ENCODE measurements at regions not wholly inside any gene's neighbourhood (a gene's known extent, or its start where the extent isn't known, plus 50 kb on each side); places are given as distances from the start of the nearest gene placed in this dataset.

- no peak overlapping the region for H3K27ac ChIP-seq (ENCODE audit: insufficient read depth, low read length)
- no TSS peak for BruUV-seq (replicated peaks)
- H3K56ac ChIP-seq (ENCODE audit: extremely low read depth, insufficient read depth, low read length): no peak overlapping the region
- H3K36me3 ChIP-seq (ENCODE audit: control insufficient read depth, insufficient read depth, low read length): no peaks in the 10 kb centered on the region
- intact Hi-C loops (cut with micrococcal nuclease): loop anchor here (10.0 kb wide), 1 partner anchor 104 kb away; no protein-coding TSS in a partner anchor
- H2BK15ac ChIP-seq (ENCODE audit: low read depth, low read length): no peak overlapping the region
- H2AK9ac ChIP-seq (replicated peaks; ENCODE audit: low read depth, low read length, poor library complexity): no peak overlapping the region
- dilution Hi-C loops (cut with HindIII; ENCODE audit: low sequenced_read_pairs, unreplicated experiment): no loop called here
- no peak overlapping the region for H3K23ac ChIP-seq (ENCODE audit: low read depth, low read length)
- no peak overlapping the region for H3K4me3 ChIP-seq (ENCODE audit: insufficient read depth, low read depth, low read length)
- ChIA-PET POLR2A (ENCODE audit: unreplicated experiment) (no interaction called here), CTCF (no interaction called here)
- H3K18ac ChIP-seq (ENCODE audit: low read depth, low read length): no peak overlapping the region
- ATAC-seq (ENCODE audit: low read depth): no peak
- peaks cover 3% of the 10 kb centered on the region; the same call in 1 of the 2 replicates for H3K27me3 ChIP-seq (ENCODE audit: control insufficient read depth, insufficient read depth, low read length)
- H4K91ac ChIP-seq (ENCODE audit: insufficient read depth, low read depth, low read length): no peak overlapping the region
- no peak overlapping the region for H2BK5ac ChIP-seq (ENCODE audit: low read depth, low read length, poor library complexity, severe bottlenecking)
- no peak overlapping the region for H4K5ac ChIP-seq (ENCODE audit: low read depth, low read length)
- WGBS, 2 experiments (ENCODE audit: extremely low coverage in 2 of 2, insufficient read length in 1 of 2): no CpG with 5 or more reads among the region's 2 CpGs
- no peak overlapping the region for H2BK20ac ChIP-seq (ENCODE audit: low read depth, low read length)
- no peak overlapping the region for H3K4ac ChIP-seq (ENCODE audit: low read depth, low read length)
- TF ChIP-seq SMC3 (IDR thresholded peaks at IDR 0.05; ENCODE audit: low read depth, low read length): no peak
- no peak for TF ChIP-seq CTCF (conservative IDR thresholded peaks at IDR 0.05; ENCODE audit: low read depth, low read length)
- TF ChIP-seq RAD21 (IDR thresholded peaks at IDR 0.05; ENCODE audit: low read length): no peak
- TF ChIP-seq POLR2A (IDR thresholded peaks at IDR 0.05; ENCODE audit: low read depth, low read length): no peak
- no peak for TF ChIP-seq FOS (IDR thresholded peaks at IDR 0.05; ENCODE audit: low read depth, low read length)
- no peak for TF ChIP-seq RFX5 (IDR thresholded peaks at IDR 0.05; ENCODE audit: low read depth, low read length)
- TF ChIP-seq CHD1 (IDR thresholded peaks at IDR 0.05; ENCODE audit: low read depth, low read length): no peak
- TF ChIP-seq ELK1 (IDR thresholded peaks at IDR 0.05; ENCODE audit: borderline replicate concordance, low read depth, low read length): no peak
- TF ChIP-seq CEBPB (IDR thresholded peaks at IDR 0.05; ENCODE audit: low read depth, low read length): no peak
- TF ChIP-seq USF2 (IDR thresholded peaks at IDR 0.05; ENCODE audit: low read depth, low read length): no peak
- no peak for TF ChIP-seq NFE2L2 (IDR thresholded peaks at IDR 0.05; ENCODE audit: low read depth, low read length)
- no peak for TF ChIP-seq MAFK (IDR thresholded peaks at IDR 0.05; ENCODE audit: low read depth, low read length)
- TF ChIP-seq RCOR1 (IDR thresholded peaks at IDR 0.05; ENCODE audit: insufficient replicate concordance, low read length): no peak
- no peak for TF ChIP-seq MXI1 (IDR thresholded peaks at IDR 0.05; ENCODE audit: borderline replicate concordance, low read depth, low read length)
- no peak for TF ChIP-seq MAZ (IDR thresholded peaks at IDR 0.05; ENCODE audit: borderline replicate concordance, low read depth, low read length)
- TF ChIP-seq BHLHE40 (IDR thresholded peaks at IDR 0.05; ENCODE audit: low read depth, low read length): no peak
- H3K14ac ChIP-seq (replicated peaks; ENCODE audit: low read depth, low read length): no peak overlapping the region
- no peak overlapping the region for H3K9ac ChIP-seq (ENCODE audit: low read depth, low read length)
- H3K79me1 ChIP-seq (ENCODE audit: low read depth in 1 of 2, low read length in 2 of 2): no peaks in the 10 kb centered on the region
- H4K8ac ChIP-seq (ENCODE audit: low read depth in 2 of 2, low read length in 2 of 2): no peak overlapping the region
- H3K9me3 ChIP-seq (ENCODE audit: control insufficient read depth, insufficient read depth, low read length): no peaks in the 10 kb centered on the region; the same call in 1 of the 2 replicates
- no peak overlapping the region for H3K4me2 ChIP-seq (ENCODE audit: low read depth, low read length)
- H3K4me1 ChIP-seq (ENCODE audit: control insufficient read depth, insufficient read depth, low read length): no peaks in the 10 kb centered on the region
- H3K9me1 ChIP-seq (ENCODE audit: insufficient read depth, low read length): no peaks in the 10 kb centered on the region
- in situ Hi-C loops (cut with MboI; ENCODE audit: low sequenced_read_pairs): loop anchor here (10.0 kb wide), 1 partner anchor 944 kb away; no protein-coding TSS in a partner anchor
- no peak overlapping the region for H2AFZ ChIP-seq (replicated peaks; ENCODE audit: low read length, poor library complexity)
- H2AK5ac ChIP-seq (ENCODE audit: low read depth, low read length): no peak overlapping the region
- no peaks in the 10 kb centered on the region for H4K20me1 ChIP-seq (ENCODE audit: insufficient read depth, low read length)
- no peak overlapping the region for H2BK120ac ChIP-seq (ENCODE audit: low read depth, low read length)
- DNase-seq: no peak
Measured at GRCh38 chr10:27440478-27440877, 63.6 kb upstream of the RAB18 start.
